ENCODE measurements at regions not wholly inside any gene's neighbourhood (a gene's known extent, or its start where the extent isn't known, plus 50 kb on each side); places are given as distances from the start of the nearest gene placed in this dataset.

DNA sequence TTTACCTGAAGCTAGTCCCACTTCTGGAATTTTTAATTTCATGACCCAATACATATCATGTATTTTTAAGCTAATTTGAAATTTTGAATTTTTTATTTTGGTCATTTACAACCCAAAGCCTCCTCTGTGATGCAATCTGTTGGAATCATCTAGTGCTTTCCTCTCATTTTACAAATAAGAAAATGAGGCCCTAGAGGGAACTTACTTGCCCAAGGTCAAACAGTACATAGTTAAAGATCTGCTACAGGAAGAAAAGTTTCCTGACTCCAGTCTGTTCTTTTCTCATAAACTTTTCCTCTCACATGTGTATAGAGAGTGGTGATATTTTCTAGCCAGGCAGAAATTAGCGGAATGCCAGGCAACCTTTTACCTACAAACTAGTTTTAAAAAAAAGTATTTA is 59.3 kb upstream of the DPT start:
- TF ChIP-seq CTCF (IDR thresholded peaks at IDR 0.05; ENCODE audit: low read depth, low read length) = no peak
- TF ChIP-seq POLR2A (IDR thresholded peaks at IDR 0.05; ENCODE audit: extremely low read depth, insufficient read length) = no peak
- TF ChIP-seq, protein P1, sequence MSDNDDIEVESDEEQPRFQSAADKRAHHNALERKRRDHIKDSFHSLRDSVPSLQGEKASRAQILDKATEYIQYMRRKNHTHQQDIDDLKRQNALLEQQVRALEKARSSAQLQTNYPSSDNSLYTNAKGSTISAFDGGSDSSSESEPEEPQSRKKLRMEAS (IDR thresholded peaks at IDR 0.05; ENCODE audit: low read depth, low read length) = no peak

Data from NB4 (cell line).